HK-2 (cell line): ENCODE measurements at regions not wholly inside any gene's neighbourhood (a gene's known extent, or its start where the extent isn't known, plus 50 kb on each side); places are given as distances from the start of the nearest gene placed in this dataset.

Source experiments
- DNase-seq: peaks from one replicate; pipeline ENCODE4 v3.0.0-alpha.2; 2018; ENCODE audit not compliant: unreplicated experiment

- no peak for DNase-seq
Measured at GRCh38 chrX:40485102-40485826, 95.5 kb upstream of the ATP6AP2 start.

- no peak for DNase-seq
Measured at GRCh38 chrX:40484408-40485091, 96.2 kb upstream of the ATP6AP2 start.

- no peak for DNase-seq
Measured at GRCh38 chrX:40483502-40483901, 97.3 kb upstream of the ATP6AP2 start.

GRCh38 chrX:40479777-40480318 is 100.9 kb upstream of the ATP6AP2 start:
- peak; percentile 35 for DNase-seq

- no peak for DNase-seq
Measured at GRCh38 chrX:40478474-40479065, 102.2 kb upstream of the ATP6AP2 start.

- DNase-seq: no peak
Measured at GRCh38 chrX:40476958-40477357, 103.8 kb upstream of the ATP6AP2 start.

- DNase-seq: no peak
Measured at GRCh38 chrX:40474645-40475044, 106.1 kb upstream of the ATP6AP2 start.

GRCh38 chrX:40474205-40474626 is 106.6 kb upstream of the ATP6AP2 start:
- DNase-seq: peak; percentile 90

GRCh38 chrX:40473460-40474204 is 107.1 kb upstream of the ATP6AP2 start:
- DNase-seq: no peak

- no peak for DNase-seq
Measured at GRCh38 chrX:40471965-40472648, 108.7 kb upstream of the ATP6AP2 start.

- DNase-seq: no peak
Measured at GRCh38 chrX:40470830-40471429, 109.8 kb upstream of the ATP6AP2 start.

GRCh38 chrX:40469316-40469715 is 111.5 kb upstream of the ATP6AP2 start:
- no peak for DNase-seq

- no peak for DNase-seq
Measured at GRCh38 chrX:40468033-40468846, 112.5 kb upstream of the ATP6AP2 start.

GRCh38 chrX:40467454-40467853 is 113.3 kb upstream of the ATP6AP2 start:
- DNase-seq: no peak

GRCh38 chrX:40465735-40466551 is 114.8 kb upstream of the ATP6AP2 start:
- DNase-seq: no peak

- no peak for DNase-seq
Measured at GRCh38 chrX:40462795-40463194, 118.0 kb upstream of the ATP6AP2 start.

- DNase-seq: no peak
Measured at GRCh38 chrX:40460926-40461325, 119.8 kb upstream of the ATP6AP2 start.

GRCh38 chrX:40459571-40460158 is 121.1 kb upstream of the ATP6AP2 start:
- DNase-seq: no peak

GRCh38 chrX:40457406-40457805 is 123.4 kb upstream of the ATP6AP2 start:
- DNase-seq: no peak
